H1 (cell line): ENCODE measurements at regions not wholly inside any gene's neighbourhood (a gene's known extent, or its start where the extent isn't known, plus 50 kb on each side); places are given as distances from the start of the nearest gene placed in this dataset.

Experiments used
- BRCA1 ChIP-seq: IDR thresholded peaks from 2 replicates; pipeline ENCODE4 v1.6.1; 2012; ENCODE audit warnings: low read depth, low read length, improper control_type of control experiment
- JUN ChIP-seq: IDR thresholded peaks from 2 replicates; pipeline ENCODE4 v1.6.1; 2011; ENCODE audit warnings: low read depth, mild to moderate bottlenecking, improper control_type of control experiment, low read length

DNA sequence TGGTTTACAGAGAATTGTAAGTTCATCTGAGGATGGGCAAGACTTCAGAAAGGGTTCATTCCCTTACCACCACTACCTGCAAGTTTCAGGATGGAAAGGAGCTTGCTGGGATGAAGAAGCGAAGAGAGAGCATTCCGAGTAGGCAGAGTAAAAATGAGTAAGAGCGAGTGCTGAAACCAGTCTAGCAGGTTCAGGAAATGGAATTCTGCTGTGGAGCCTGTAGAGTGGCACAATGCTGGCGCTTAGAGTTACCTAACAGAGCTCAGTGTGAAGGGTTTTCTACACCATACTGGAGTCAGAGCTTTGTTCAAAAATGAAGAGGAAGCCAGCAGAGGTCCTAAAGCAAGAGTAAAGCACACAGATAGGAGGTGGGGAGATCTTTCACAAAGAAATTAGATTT, 179.2 kb upstream of the ZC3H12C start (continued):
- no peak for TF ChIP-seq BRCA1
- no peak for TF ChIP-seq JUN
- TF ChIP-seq, all 59 proteins: peak for 5
